ENCODE measurements at regions not wholly inside any gene's neighbourhood (a gene's known extent, or its start where the extent isn't known, plus 50 kb on each side); places are given as distances from the start of the nearest gene placed in this dataset.

DNA sequence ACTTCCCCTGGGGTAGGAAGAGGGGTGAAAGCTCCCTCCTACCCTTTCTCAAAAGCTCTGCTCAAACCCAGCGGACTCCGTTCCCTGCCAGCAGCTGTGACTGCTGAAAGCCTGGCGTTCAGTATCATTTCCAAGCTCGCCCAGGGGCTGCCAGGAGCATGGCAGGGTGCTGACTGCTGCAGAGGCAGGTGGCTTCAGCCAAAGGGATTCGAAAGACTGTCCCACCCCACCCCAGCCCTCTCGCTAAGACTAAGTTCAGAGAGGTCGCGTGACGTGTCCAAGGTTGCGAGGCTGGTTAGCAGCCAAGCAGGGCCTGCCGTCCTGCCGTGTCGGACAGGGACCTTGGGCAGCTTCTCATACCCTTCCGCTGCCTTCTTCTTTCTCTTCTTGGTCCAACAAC lies 72.3 kb upstream of the RAB12 start:
- TF ChIP-seq, protein P1, sequence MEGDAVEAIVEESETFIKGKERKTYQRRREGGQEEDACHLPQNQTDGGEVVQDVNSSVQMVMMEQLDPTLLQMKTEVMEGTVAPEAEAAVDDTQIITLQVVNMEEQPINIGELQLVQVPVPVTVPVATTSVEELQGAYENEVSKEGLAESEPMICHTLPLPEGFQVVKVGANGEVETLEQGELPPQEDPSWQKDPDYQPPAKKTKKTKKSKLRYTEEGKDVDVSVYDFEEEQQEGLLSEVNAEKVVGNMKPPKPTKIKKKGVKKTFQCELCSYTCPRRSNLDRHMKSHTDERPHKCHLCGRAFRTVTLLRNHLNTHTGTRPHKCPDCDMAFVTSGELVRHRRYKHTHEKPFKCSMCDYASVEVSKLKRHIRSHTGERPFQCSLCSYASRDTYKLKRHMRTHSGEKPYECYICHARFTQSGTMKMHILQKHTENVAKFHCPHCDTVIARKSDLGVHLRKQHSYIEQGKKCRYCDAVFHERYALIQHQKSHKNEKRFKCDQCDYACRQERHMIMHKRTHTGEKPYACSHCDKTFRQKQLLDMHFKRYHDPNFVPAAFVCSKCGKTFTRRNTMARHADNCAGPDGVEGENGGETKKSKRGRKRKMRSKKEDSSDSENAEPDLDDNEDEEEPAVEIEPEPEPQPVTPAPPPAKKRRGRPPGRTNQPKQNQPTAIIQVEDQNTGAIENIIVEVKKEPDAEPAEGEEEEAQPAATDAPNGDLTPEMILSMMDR (conservative IDR thresholded peaks at IDR 0.05; ENCODE audit: low read depth, low read length): no peak
- TF ChIP-seq EZH2phosphoT487 (IDR thresholded peaks at IDR 0.05; ENCODE audit: borderline replicate concordance, low read length) (no peak), EZH2 (IDR thresholded peaks at IDR 0.05; ENCODE audit: low read length, unreplicated experiment) (no peak)
